Esophagus squamous epithelium (tissue), 5 donors: ENCODE measurements at regions not wholly inside any gene's neighbourhood (a gene's known extent, or its start where the extent isn't known, plus 50 kb on each side); places are given as distances from the start of the nearest gene placed in this dataset.

Source experiments
- DNase-seq: peaks from one replicate; lab custom pipeline; 2025; lab: John Stamatoyannopoulos, UW
- H3K27ac ChIP-seq, 4 donors: fragments of 200-600 bp; sonication (generic); one replicate each; pipeline ENCODE4 v1.5.1; 2016 to 2019; ENCODE audit warnings: mild to moderate bottlenecking in 1 of 4
- H3K27me3 ChIP-seq, 4 donors: fragments of 200-600 bp; sonication (generic); 1 replicate in 3 of 4; 2 replicates in 1 of 4; pipeline versions ENCODE4 v1.5.1 to v1.6.0; 2017 to 2021; ENCODE audit warnings: antibody characterized with exemption in 1 of 4
- H3K36me3 ChIP-seq, 3 donors: fragments of 200-600 bp; sonication (generic); one replicate each; pipeline ENCODE4 v1.5.1; 2016 to 2019
- H3K4me1 ChIP-seq, 3 donors: fragments of 200-600 bp; sonication (generic); one replicate each; pipeline ENCODE4 v1.5.1; 2017 to 2019
- H3K4me3 ChIP-seq, 4 donors: fragments of 200-600 bp; sonication (generic); 1 replicate in 3 of 4; 2 replicates in 1 of 4; pipeline ENCODE4 v1.5.1; 2016 to 2019; ENCODE audit warnings: mild to moderate bottlenecking in 2 of 4, moderate library complexity in 1 of 4
- H3K9me3 ChIP-seq, 3 donors: fragments of 200-600 bp; sonication (generic); one replicate each; pipeline ENCODE4 v1.5.1; 2016 to 2019
- POLR2A ChIP-seq, 4 donors: fragments of 450-650 bp; IDR thresholded peaks; one replicate each; pipeline ENCODE4 v1.6.1; 2017; ENCODE audit warnings: antibody characterized with exemption in 4 of 4, mild to moderate bottlenecking in 4 of 4, moderate library complexity in 3 of 4
- WGBS, 2 donors: methylation state at CpG; one replicate each; pipeline ENCODE4 v1.1.5; 2018; 5-methylcytosine and 5-hydroxymethylcytosine counted together
- intact Hi-C: fragments of 100-400 bp; cut with DNase I; formaldehyde crosslinking; loops from one replicate; pipeline ENCODE4 v1.15.0; 2022
- TF ChIP-seq, protein P1 (sequence below), 6 experiments: fragments of 450-650 bp in 4 of 6; fragments of 200-600 bp in 2 of 6; sonication (generic) in 2 of 6; IDR thresholded peaks; one replicate each; pipeline ENCODE4 v1.5.1; 2016 to 2019; ENCODE audit warnings: antibody characterized with exemption in 6 of 6, mild to moderate bottlenecking in 4 of 6, moderate library complexity in 4 of 6
- donor health status: DM: yes; HTN: yes; CAD: no.

DNA sequence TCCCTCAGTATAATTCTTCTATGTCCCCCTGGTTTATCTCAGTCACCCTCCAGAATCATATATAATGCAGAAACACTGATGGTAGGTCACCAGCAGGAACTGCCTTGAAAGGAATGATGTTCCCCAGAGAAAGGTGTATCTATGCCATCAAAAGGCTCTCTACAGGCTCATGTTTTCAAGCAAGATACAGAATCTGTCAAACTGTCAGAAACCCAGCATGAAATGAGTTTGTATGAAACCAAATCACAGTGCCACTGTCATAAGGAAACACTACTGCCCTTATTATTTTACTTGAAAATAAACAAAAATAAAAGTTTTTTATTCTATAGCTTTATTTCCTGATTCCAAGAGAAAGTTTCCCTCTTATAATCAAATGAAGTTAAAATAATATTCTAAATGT is 1064.5 kb upstream of the DDX18 start:
- Histone ChIP-seq H3K27ac (no peak overlapping the region), H3K9me3 (no peaks in the 10 kb centered on the region), H3K27me3 (no peaks in the 10 kb centered on the region), H3K4me3 (no peak overlapping the region), H3K4me1 (no peaks in the 10 kb centered on the region), H3K36me3 (no peaks in the 10 kb centered on the region)
- DNase-seq = no peak
- TF ChIP-seq POLR2A (IDR thresholded peaks at IDR 0.05) = no peak
- TF ChIP-seq, protein P1, sequence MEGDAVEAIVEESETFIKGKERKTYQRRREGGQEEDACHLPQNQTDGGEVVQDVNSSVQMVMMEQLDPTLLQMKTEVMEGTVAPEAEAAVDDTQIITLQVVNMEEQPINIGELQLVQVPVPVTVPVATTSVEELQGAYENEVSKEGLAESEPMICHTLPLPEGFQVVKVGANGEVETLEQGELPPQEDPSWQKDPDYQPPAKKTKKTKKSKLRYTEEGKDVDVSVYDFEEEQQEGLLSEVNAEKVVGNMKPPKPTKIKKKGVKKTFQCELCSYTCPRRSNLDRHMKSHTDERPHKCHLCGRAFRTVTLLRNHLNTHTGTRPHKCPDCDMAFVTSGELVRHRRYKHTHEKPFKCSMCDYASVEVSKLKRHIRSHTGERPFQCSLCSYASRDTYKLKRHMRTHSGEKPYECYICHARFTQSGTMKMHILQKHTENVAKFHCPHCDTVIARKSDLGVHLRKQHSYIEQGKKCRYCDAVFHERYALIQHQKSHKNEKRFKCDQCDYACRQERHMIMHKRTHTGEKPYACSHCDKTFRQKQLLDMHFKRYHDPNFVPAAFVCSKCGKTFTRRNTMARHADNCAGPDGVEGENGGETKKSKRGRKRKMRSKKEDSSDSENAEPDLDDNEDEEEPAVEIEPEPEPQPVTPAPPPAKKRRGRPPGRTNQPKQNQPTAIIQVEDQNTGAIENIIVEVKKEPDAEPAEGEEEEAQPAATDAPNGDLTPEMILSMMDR (IDR thresholded peaks at IDR 0.05) = no peak
- intact Hi-C loops = no loop called here

DNA sequence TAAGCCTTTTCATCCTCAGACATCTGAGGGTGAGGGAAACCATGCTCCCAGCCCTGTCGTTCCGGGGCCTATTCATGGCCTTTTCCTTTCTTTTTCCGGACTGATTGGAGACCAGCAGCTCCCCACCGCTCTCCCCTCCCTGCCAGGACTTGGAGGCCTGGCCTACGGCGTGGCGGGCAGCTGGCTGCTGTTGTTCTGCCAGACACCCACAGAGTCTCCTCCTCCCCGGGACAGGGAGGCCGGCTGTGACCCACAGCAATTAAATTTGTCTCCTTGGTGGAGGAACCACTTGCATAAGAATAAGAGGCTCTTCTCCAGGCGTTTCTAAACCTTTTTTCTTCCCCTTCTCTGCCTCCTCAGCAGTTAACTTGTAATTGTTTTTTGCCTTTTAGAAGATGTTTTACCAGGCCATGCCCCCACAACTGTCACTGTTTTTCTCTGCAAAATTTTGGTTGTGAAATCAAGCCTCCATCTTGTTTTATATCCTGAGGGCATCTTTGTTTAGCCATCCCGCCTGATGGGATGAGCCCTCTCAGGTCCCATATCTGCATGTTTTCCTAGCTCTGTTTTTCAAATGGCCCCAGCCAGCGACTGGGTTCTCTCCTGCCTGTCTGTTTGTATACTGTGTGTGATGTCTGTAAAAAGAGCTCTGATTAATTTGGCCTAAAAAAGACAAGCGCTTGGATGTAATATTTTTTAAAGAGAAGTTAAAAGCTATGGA is 1060.0 kb upstream of the DDX18 start:
- H3K27ac ChIP-seq = no peak overlapping the region
- no peak overlapping the region for H3K4me3 ChIP-seq
- no peaks in the 10 kb centered on the region for H3K36me3 ChIP-seq
- H3K4me1 ChIP-seq = no peaks in the 10 kb centered on the region
- WGBS, 2 donors = 55 to 61% methylated on average over 13 of the region's 13 CpGs
- H3K27me3 ChIP-seq = no peaks in the 10 kb centered on the region
- DNase-seq = no peak
- TF ChIP-seq POLR2A (IDR thresholded peaks at IDR 0.05) = no peak
- TF ChIP-seq, protein P1 (IDR thresholded peaks at IDR 0.05) = no peak
- no peaks in the 10 kb centered on the region for H3K9me3 ChIP-seq
- intact Hi-C loops = no loop called here

DNA sequence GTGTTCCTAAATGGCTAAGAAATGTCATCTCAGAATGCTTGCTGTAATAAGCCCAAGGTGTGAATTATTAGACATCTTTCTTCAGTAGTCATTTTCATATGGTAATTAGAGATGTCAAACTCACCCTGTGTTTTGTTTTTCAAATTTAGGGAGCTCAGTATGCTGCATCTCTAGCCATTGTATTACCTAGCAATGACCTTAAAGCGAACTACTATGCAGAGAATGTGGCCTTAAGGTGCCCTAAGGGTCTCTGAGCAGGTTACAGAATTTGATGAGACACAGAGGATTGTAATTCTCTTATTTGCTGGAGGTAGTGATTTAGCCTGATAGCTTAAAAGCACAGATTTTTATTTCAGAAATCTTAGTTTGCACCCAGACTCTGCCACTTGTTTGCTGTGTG is 1052.6 kb upstream of the DDX18 start:
- H3K36me3 ChIP-seq = no peaks in the 10 kb centered on the region
- 21 to 46% methylated on average over 1 of the region's 1 CpG for WGBS, 2 donors
- H3K4me1 ChIP-seq = no peaks in the 10 kb centered on the region
- no peaks in the 10 kb centered on the region for H3K9me3 ChIP-seq
- H3K27ac ChIP-seq = no peak overlapping the region
- no peaks in the 10 kb centered on the region for H3K27me3 ChIP-seq
- H3K4me3 ChIP-seq = no peak overlapping the region
- DNase-seq = no peak
- intact Hi-C loops = no loop called here
- no peak for TF ChIP-seq POLR2A (IDR thresholded peaks at IDR 0.05)
- TF ChIP-seq, protein P1 (IDR thresholded peaks at IDR 0.05) = no peak

DNA sequence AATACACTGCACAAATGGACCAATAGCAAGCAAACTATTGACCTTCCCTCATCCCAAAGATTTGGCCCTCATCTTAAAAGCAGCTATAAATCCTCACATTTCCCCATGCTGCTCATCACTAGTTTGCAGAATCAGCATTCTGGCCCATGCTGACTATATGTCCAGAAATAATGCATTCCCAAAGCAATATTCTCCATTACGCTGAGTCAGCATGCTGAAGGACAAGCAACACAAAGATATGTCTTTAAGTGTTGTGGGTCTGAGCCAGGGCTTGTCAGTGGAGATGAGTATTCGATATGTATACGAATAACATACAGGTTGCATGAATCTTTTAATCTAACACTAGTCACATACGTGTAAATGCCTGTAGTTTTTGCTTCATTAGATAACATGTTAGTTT is 1045.0 kb upstream of the DDX18 start:
- H3K27me3 ChIP-seq = no peaks in the 10 kb centered on the region
- H3K4me1 ChIP-seq = no peaks in the 10 kb centered on the region
- 70 to 85% methylated on average over 4 of the region's 4 CpGs for WGBS, 2 donors
- intact Hi-C loops = no loop called here
- no peak for TF ChIP-seq POLR2A (IDR thresholded peaks at IDR 0.05)
- H3K36me3 ChIP-seq = no peaks in the 10 kb centered on the region
- H3K4me3 ChIP-seq = no peak overlapping the region
- peaks cover 0 to 6% (median 0%) of the 10 kb centered on the region in 3 donors for H3K9me3 ChIP-seq
- no peak for DNase-seq
- no peak overlapping the region for H3K27ac ChIP-seq

DNA sequence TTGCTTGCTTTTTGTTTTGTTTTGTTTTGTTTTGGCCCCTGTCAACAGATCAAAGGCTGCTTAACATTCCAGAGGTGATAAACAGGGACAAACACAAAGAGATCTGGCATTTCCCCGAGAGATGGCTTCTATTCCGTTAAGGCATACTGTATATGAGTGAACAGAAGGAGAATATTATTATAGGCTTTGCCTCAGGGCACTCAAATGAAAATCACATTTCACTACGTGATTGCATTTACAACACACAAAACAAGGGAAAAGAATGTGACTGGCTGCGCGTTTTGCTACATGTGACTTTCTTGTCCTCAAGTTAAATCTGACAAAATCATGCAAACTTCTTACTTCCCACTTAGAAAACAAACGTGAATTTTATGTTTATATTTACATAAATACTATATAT is 1037.9 kb upstream of the DDX18 start:
- intact Hi-C loops = no loop called here
- TF ChIP-seq POLR2A (IDR thresholded peaks at IDR 0.05) = no peak
- TF ChIP-seq, protein P1 (IDR thresholded peaks at IDR 0.05) = no peak
- Histone ChIP-seq H3K4me1 (no peaks in the 10 kb centered on the region), H3K4me3 (no peak overlapping the region), H3K9me3 (peaks cover 0 to 6% (median 0%) of the 10 kb centered on the region in 3 donors), H3K27ac (no peak overlapping the region), H3K36me3 (no peaks in the 10 kb centered on the region), H3K27me3 (no peaks in the 10 kb centered on the region)
- DNase-seq = no peak
- WGBS, 2 donors = 68 to 69% methylated on average over 6 of the region's 6 CpGs
